GM19324 (cell line): ENCODE measurements at regions not wholly inside any gene's neighbourhood (a gene's known extent, or its start where the extent isn't known, plus 50 kb on each side); places are given as distances from the start of the nearest gene placed in this dataset.
"Not testable (repeated sequence)": the region's sequence is repeated elsewhere in the genome, so short reads cannot be mapped to it uniquely, and the experiment has no call there.

ENCODE experiments used
- ATAC-seq: cut with Tn5 transposase; IDR thresholded peaks from one replicate; pipeline ENCODE4 v1.9.1; 2021; ENCODE audit warnings: mild to moderate bottlenecking, moderate library complexity; ENCODE audit not compliant: unreplicated experiment, low FRiP score

DNA sequence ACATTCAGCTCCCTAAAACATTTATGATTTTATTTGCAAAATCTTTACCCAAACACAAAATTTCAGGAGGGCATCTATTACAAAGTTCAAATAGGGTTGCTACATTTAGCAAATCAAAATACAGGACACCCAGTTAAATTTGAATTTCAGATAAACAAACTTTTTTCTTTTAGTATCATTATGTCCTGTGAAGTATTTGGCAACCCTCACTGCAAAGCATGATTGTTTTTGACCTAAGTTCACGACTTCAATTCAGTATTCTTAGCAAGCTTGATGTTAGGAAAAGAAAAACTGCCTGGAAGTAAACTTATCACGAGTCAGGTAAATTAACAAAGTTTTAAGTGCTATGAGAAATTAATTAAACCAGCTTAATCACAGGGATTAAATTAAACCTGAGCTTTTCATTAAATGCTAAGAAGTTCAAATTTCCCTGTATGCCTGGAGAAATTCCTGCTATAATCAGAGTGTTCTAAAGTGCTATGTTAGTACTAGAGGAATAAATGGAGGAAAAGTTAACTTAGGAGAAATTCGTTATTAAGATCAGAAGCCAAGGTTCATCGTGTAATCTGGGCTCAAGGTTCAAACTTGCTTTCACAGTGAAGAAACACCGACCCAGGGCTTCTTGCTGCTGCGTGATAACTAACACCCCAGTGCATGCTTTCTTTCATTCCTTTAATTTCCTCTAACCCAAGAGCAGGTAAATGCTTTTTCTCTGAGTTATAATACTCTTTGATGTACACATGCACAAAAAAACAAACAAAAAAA, 298.1 kb downstream of the FOXO1 start:
- no peak for ATAC-seq

DNA sequence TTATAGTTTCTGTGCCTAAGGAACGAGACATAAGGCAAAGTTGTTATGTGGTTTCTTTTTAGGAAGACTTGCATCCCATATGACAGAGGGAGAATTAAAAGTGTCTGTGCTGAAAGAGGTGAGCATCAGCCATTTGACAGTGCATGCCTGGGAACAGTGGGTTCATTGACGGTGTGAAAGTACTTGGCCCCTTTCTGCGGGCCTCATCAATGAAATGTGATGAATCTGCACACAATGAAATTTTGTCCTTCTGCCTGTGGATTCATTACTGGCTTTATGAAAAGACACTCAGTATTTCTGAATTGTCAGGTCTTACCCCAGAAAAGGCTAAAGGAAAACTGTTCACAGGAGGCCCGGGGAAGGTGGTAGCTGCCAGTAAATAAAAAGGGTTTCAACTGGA, 295.8 kb downstream of the FOXO1 start:
- no peak for ATAC-seq

DNA sequence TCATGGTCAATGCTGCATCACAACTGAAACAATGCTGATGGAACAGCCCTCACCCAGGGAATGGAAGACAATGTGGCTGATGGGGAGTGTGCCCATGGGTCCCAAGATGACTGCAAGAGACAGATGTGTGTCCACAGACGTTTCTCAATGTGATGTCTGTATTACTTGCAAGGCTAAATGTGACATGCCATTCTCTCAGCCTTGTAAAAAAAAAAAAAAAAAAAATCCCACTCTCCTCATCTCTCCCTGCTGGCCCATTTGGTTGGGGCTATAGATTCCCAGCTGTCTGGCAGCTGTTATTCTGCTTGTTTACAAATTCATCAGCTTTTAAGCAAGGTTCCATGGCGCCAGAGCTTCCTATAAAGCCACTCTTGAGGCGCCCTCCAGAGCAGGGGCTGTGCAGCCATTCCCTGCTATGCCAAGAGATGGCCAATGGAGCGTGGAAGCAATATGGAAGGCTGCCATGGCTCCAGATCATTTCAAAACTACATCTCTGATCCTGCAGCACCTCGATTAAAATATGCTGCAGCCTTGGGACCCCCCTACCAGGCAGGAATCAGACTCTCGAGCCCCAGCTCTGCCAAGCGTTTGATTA, 294.8 kb downstream of the FOXO1 start:
- ATAC-seq = no peak

DNA sequence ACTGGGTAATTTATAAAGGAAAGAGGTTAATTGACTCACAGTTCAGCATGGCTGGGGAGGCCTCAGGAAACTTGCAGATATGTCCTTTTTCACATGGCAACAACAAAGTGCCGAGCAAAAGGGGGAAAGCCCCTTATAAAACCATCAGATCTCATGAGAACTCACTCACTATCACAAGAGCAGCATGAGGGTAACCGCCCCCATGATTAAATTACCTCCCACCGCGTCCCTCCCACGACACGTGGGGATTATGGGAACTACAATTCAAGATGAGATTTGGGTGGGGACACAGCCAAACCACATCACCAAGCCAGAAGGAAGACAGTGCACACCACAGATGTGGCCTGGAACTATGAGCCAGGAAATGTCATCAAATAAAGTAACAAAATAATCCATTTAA, 292.8 kb downstream of the FOXO1 start:
- ATAC-seq = not testable (repeated sequence)

DNA sequence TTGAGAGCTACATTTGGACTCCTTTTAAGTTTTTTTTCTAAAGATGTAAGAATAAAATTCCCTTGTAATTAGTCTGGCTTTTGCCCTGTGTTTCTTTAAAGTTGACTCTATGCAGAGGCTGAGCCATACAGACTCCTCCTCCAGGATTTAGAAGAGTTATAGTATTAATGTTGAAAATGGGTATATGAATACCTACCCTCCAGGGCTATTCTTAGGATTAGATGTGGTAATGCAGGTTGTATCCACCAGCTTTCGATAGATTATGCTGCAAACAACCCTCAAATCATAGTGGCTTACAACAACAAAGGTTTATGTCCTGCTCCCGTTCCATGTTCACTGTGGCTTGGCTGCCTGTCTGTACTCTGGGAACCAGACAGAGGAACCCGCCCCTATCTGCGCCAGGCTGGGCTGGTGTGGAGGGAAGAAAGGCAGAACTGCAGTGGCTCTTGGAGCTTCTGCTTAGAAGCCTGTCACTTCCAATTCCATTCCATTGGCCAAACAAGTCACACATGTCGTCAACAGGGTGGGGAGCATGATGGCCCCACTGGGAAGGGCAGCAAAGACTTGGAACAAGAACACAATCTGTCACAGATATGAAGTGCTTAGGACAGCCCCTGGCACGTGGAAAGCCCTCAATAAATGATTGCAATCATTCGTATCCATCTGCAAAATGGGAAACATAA, 290.8 kb downstream of the FOXO1 start:
- no peak for ATAC-seq

DNA sequence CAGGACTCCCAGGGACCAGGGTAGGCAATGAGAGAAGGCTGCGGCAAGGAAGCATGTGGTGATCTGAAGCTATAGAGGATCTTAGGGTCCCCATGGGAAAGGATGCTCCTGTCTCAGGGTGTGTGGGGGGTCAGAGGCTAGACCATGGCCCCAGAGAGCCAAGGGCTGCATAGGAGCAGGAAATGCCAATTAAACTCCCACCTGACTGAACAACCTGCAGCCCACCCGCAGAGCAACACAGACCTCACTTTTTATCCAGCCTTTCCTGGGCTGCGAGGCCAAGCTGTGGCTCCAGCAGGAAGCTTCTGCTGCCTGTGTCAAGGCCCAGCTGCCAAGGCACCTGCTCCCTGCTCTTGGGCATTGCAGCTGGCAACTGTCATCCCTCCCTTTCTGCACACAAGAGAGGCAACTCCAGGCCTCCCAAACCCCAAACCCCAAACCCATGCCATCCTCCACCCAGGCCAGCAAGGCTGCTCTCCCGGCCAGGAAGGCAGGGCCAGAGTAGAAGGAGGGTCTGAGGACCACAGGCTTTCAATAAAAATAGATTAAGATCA, 290.1 kb downstream of the FOXO1 start:
- ATAC-seq = no peak

DNA sequence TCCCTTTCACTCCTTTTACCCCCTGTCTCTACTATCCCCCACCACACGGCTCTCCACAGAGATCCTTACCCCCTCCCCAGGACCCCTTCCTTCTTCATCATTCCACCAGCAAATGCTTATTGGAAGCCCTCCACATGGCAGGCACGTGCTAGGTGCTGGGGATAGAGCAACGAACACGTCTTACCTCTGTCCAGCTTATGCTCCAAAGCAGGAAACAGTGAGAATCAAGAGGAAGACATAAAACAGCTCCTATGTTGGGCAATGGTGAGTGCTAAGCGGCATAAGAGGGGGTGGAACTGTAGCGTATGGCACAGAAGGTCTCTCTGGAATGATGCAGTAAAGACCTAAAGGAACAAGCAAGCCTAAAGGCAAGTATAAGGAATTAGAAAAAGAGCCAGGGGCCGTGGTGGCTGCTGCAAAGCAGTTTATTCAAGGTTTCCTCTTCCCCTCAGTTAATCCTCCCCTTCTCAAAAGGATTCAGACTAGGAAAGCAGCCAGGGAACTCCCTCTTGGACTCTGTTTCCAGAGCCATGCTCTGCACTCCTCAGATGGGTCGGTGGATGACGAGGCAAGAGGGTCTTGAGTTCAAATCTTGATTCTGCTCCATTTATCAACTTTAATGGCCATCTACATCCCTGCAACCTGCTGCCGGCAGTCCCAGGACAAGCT, 289.4 kb downstream of the FOXO1 start:
- no peak for ATAC-seq

DNA sequence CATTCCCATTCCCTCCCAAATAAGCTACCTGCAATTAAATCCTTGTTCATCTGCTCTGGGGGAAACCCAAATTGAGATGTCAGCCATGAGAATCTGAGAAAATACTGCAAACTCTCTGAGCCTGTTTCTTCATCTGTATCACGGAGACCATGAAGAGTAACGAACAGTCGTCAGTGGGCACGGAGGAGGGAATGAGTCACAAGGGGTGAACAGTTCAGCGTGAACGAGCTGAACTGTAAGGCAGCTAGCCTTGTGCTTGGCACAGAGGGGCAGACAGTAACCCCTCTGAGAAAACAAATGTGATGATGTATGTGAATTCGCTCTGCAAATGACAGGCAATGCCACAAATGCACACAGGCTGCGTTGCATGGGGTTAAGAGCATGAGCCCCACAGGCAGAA, 288.7 kb downstream of the FOXO1 start:
- ATAC-seq = no peak

DNA sequence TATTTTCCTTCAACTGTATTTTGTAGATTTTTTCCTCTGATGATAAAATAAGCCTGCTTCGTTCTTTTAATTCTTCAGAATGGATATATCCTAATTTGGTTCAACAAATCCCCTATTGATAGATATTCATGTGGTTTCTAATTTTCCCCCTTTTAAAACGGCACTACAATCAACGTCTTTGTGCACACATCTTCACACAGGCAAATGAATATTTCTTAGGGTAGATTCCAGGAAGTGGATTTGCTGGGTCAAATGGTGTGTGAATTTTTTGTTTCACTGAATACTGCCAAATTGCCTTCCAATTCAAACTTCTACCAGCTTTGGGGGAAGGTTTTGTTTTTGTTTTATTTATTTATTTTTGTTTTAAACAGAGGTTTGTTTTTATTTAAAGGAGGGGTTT, 287.2 kb downstream of the FOXO1 start:
- no peak for ATAC-seq

DNA sequence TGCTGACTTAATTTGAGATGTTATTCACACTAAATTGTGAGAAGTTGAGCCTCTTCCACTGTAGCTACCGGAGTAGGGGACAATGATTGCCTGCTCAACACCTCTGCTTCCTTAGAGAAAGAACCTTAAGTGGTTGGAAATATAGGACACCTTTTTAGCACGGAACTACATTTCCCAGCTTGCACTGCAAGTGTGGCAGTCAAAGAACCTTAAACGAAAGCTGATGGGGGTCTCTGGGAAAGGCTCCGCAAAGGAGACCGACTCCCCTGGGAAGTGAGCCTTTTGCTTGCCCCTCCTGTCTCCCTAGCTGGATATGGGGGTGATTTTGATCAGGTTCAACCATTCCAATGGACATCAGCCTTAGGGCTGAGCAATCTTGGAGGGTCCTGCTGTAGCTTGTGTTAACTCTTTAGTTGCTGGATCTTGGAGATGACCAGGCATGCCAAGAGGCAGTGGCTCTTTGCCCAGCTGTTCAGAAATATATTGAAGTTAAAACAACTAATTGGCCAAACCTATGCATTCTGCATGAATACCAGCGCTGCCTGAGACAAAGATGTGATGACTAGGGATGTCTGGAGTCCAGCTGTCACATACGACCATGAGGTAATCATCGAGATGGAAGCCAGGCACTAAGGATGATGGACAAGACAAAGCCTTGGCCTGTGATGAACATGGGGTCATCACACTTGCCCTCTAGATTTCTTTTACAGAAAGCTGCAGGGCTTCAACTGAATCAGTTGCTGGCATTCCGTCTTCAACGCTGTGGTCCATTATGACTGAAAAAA, 286.5 kb downstream of the FOXO1 start:
- ATAC-seq = no peak

DNA sequence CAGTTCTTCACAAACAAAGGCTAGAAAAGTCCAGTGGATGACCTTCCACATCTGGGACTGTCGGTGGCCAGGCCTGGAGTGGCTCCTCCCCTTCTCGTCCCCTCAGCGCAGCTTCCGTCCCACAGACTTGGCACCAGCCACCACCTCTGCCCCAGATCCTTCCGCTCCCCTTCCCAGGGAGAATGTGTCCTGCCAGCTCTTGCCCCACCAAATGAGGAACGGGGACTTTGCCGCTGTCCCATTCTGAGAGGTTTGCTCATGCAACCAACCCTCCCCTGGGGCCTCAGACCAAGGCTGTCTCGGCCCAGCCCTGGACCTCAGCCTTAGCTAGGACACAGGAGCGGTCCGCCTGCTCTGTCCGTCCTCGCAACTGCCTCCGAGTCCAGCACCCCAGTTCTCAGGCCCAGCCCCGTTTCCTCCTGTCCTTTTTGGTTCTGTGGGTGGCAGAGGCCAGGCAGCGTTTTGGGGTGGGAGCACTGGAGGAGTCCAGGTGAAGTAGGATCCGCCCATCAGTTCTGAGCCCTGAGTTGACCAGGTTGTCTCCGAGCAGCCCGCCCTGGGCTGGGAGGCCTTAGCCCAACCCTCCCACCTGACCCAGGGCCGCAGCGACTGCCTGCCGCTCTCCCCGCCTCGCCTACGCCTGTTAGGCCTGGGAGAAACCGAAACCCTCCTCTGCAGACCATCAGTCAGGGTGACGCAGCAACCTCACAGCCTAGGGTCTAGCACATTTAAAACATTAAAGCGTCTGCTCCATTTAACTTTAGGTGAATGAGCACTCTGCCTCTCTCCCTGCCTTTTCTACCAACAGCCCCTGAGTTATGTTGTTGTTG, 284.3 kb downstream of the FOXO1 start:
- no peak for ATAC-seq

DNA sequence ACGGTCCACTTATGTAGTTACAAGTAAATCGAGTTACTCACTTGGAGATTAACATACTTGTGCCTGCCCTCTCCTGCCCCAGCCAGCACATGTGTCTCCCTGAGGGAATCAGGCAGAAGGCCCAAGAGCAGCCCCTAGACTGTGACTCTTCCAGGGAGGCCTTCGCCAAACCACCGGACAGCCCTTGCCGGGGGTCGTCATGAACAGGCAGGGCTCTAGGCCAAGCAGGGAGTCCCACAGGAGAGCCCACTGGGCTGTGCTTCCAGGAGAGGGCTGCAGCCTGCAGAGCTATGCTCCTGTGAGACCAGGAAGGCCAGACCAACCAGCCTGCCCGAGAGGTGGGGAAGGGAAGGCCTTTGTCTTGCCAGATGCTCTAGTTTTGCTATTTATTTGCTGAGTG, 283.3 kb downstream of the FOXO1 start:
- no peak for ATAC-seq

DNA sequence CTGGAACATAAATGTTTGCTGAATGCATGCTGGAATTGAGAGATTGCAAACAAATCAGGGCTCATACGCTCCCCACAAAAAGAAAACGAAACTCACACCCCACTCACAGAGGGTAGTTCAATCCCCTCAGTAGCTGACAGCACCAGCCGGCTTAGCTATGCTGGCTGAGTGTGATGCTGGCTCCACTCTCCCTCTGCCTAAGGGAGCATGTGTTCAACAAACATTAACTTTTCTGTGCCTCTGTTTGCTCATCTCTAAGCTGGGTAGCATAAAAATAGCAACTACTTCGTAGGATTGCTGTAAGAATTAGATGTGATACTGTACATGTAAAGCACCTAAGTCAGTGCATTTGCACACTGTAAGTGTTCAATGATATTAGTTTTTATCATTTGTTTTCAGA, 282.6 kb downstream of the FOXO1 start:
- no peak for ATAC-seq

DNA sequence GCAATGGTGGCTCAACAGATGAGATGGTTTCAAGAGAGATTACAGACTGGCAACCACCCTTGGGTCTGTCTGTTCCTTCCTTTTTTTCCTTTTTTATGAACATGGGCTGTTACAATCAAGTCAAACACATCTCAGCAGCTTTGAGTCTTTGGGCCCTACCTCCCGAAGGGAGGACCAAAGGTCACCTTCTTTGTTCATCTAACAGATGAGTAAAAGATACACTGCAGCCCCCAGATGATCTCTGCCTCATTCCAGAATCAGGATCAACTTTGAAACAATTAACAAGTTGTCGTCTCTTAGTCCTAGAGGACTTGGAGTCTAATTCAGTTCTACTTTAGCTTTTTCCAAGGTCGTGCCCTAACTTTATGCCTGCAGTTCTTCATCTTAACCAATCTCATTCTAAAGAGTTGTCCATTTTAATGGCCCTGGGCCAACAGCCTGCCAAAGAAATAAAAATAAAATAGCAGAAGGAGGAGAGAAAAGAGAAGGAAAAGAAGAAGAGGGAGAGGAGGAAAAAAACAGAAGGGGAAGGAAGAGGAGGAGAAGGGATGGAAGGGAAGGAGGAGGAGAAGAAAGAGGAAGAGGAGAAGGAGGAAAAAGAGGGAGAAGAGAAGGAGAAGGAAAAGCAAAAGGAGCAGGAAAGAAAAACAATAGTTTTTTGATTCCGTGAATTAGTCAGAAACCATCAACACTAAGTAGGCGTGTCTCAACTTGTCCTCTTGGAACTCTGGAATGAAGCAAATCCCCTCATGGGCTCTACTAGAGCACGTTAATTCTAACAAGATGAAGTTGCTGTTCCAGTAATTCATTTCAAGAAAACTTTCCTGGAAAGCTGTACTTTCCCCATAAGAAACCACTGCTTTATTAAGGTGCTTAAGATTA, 281.2 kb downstream of the FOXO1 start:
- ATAC-seq = no peak

DNA sequence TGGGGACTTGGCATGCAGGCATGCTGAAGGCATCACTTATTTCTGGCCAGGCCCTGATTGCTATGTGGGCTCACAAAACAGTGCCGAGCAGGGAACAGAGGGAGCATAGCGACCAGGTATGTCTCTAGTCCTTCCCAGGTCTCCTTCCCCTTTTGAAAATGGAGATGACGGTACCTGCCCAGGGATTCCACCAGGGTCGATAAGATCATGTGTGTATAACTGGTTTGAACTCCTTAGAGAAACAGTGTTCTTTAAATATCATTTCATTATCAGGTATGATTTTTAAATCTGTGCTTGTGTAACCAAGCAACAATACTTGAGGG, 280.6 kb downstream of the FOXO1 start:
- ATAC-seq = no peak

DNA sequence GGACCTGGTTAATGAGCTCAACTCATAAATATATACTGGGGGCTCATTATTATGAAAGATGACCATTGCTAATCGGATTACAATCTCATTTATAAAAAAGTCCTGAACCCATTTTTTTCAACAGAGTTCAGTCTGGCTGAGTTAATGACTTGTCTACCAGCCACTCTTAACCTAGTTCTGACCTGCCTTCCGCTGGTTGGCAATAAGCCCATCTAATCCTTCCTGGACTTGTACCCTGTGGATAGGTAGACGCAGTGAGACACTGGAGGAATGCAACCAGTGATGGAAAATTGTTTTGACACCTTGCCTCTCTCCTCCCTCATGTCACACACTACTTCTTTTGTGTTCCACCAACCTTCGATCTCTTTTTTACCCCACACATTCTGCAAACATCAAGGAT, 279.9 kb downstream of the FOXO1 start:
- no peak for ATAC-seq

DNA sequence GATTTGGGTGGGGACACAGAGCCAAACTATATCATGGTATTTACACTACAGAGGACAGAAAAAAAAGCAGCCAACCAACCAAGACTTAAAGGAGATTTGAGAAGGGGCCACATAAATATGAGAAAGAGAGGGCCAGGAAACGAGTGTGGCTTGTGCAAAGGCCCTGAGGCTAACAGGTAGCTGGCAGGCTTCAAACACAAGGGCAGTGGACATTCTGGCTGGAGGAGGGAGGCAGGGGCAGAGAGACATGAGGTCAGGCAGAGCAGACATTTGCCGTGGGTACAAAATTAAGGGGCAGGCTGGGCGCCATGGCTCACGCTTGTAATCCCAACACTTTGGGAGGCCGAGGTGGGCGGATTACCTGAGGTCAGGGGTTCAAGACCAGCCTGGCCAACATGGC, 278.7 kb downstream of the FOXO1 start:
- ATAC-seq = no peak

DNA sequence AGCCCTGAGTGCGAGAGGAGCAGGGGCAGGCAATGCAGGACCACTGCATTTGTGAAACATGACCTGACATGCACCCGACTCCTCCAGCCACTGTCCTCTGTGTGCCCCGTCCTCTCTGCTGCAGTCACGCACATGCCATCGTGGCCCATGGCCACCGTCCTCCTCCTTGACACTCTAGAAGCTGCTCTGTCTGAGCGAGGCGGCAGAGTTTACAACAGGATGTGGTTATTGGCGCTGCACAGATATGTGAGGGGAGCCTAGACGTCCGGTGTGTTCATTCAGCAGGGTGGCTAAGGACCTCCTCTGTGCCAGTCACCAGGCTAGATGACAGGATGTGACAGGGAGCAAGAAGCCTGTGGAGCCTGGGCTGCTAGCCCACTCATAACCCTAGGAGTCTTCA, 277.8 kb downstream of the FOXO1 start:
- peak; percentile 97 for ATAC-seq
